Left ventricle myocardium inferior (tissue), 1 donor: ENCODE measurements at regions not wholly inside any gene's neighbourhood (a gene's known extent, or its start where the extent isn't known, plus 50 kb on each side); places are given as distances from the start of the nearest gene placed in this dataset.

Experiments used
- DNase-seq: peaks from one replicate; pipeline ENCODE4 v3.0.0-alpha.2; 2020
- H3K27ac ChIP-seq: fragments of 200-600 bp; replicated peaks from 2 replicates; pipeline ENCODE4 v1.8.0; 2021
- H3K27me3 ChIP-seq: fragments of 200-600 bp; 2 replicates; pipeline ENCODE4 v1.8.0; 2021; ENCODE audit warnings: low read depth
- H3K36me3 ChIP-seq: fragments of 200-600 bp; 2 replicates; pipeline ENCODE4 v1.8.0; 2021
- H3K4me1 ChIP-seq: fragments of 200-600 bp; 2 replicates; pipeline ENCODE4 v1.8.0; 2021
- H3K4me3 ChIP-seq: fragments of 200-600 bp; 2 replicates; pipeline ENCODE4 v1.8.0; 2021; ENCODE audit warnings: mild to moderate bottlenecking, moderate library complexity
- H3K9me3 ChIP-seq: fragments of 200-600 bp; replicated peaks from 2 replicates; pipeline ENCODE4 v1.8.0; 2021
- intact Hi-C: fragments of 100-400 bp; cut with micrococcal nuclease; formaldehyde crosslinking; loops from one replicate; pipeline ENCODE4 v1.11.0; 2022
- TF ChIP-seq, protein P1 (sequence below): fragments of 200-600 bp; IDR thresholded peaks from 2 replicates; pipeline ENCODE4 v1.8.0; 2021; ENCODE audit warnings: antibody characterized with exemption, mild to moderate bottlenecking, borderline replicate concordance
- donor health status: DM: no; HTN: yes; CAD: no; lungs with severe emphysema.

DNA sequence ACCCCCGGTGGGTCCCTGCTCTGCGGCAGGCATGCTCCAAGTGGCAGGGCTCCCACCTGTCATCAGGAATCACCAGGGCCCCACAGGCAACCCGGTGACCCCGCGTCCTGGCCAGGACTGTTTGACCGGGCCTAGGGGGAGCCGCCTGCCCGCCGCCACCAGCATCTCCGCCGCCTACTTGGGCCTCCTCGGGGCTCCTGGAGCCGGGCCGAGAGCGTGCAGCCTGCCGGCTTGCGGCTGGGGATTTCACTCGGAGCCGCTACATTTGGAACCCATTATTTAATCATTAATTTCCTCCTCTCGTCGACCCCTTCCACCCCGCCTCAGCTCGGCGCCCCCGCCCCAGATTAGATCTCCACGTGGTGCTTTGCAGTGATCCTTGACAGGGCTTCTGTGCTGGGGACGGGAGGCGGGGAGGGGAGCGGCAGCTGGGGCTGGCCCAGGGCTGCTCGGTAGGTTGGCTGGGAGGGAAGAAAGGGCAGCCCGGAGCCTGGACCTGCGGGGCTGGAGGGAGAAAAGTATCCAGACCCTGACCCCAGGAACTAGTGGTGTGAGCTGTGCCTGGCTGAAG, 295.4 kb downstream of the CYP26B1 start:
- TF ChIP-seq, protein P1, sequence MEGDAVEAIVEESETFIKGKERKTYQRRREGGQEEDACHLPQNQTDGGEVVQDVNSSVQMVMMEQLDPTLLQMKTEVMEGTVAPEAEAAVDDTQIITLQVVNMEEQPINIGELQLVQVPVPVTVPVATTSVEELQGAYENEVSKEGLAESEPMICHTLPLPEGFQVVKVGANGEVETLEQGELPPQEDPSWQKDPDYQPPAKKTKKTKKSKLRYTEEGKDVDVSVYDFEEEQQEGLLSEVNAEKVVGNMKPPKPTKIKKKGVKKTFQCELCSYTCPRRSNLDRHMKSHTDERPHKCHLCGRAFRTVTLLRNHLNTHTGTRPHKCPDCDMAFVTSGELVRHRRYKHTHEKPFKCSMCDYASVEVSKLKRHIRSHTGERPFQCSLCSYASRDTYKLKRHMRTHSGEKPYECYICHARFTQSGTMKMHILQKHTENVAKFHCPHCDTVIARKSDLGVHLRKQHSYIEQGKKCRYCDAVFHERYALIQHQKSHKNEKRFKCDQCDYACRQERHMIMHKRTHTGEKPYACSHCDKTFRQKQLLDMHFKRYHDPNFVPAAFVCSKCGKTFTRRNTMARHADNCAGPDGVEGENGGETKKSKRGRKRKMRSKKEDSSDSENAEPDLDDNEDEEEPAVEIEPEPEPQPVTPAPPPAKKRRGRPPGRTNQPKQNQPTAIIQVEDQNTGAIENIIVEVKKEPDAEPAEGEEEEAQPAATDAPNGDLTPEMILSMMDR = no peak
- Histone ChIP-seq H3K27me3 (peaks cover 31% of the 10 kb centered on the region), H3K27ac (peak overlapping the region; percentile 43), H3K36me3 (no peaks in the 10 kb centered on the region), H3K9me3 (peaks cover 10% of the 10 kb centered on the region), H3K4me1 (peaks cover 27% of the 10 kb centered on the region), H3K4me3 (no peak overlapping the region)
- DNase-seq = peak; percentile 34
- intact Hi-C loops = no loop called here

DNA sequence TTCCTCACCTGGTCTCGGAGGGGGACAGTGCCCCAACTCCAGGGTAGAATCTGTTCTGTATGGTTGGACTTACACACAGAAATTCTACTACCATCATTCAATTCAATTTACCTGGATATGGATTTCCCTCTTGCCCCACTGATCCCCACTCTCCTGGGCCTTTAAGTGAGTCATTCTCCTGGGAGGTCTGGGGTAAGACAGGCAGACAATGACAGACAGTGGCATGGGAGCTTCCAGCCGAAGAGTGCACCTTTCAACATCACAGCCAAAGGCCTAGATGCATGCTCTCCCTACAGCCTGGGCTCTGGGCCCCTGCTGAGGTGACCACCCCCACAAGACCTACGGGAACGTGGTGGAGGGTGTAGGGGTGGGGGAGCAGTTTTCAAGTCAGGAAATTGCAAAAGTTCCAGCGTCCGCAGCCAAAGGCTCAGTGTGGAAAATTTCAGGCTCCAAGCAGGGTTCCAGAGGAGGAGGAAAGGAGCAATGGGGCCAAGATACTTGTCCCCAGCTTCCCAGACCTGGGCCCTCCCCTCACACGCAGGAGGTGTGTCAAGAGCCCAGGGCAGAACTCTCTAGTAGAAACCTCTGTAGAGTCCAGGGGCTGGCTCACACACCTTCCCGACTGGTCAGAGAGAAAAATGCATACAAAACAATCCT, 296.4 kb downstream of the CYP26B1 start:
- peaks cover 10% of the 10 kb centered on the region for H3K9me3 ChIP-seq
- H3K4me3 ChIP-seq = no peak overlapping the region
- H3K27me3 ChIP-seq = peaks cover 30% of the 10 kb centered on the region
- H3K4me1 ChIP-seq = peaks cover 35% of the 10 kb centered on the region
- H3K27ac ChIP-seq = peak overlapping the region; percentile 60
- H3K36me3 ChIP-seq = no peaks in the 10 kb centered on the region
- peak; percentile 50 for DNase-seq
- intact Hi-C loops = no loop called here
- TF ChIP-seq, protein P1 = no peak

DNA sequence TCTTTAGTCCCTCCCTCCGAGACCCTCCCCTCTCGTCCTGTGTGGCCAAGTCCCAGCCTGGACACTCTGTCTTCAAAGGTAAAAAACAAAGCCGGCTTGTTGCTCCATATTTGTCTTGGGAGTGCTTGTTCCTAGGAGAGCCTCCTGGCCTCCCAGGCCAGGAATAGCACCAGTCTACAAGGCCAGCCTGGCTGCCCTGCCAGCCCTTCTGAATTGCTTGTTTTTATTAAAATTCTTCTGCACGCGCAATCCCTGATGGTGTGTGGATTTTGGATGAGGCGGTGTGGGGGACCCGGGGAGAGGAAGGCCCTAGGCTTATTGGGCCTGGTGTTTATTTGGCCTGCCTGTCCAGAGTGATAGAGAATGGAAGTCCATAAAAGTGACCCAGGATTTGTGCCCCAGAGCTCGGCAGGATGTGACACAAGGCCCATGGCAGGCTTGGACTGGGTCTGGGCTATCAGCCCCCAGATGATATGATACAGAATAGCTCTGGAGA, 297.3 kb downstream of the CYP26B1 start:
- TF ChIP-seq, protein P1 = no peak
- Histone ChIP-seq H3K4me3 (no peak overlapping the region), H3K9me3 (peaks cover 4% of the 10 kb centered on the region), H3K27ac (peak overlapping the region; percentile 60), H3K36me3 (no peaks in the 10 kb centered on the region), H3K27me3 (peaks cover 29% of the 10 kb centered on the region), H3K4me1 (peaks cover 35% of the 10 kb centered on the region)
- intact Hi-C loops = no loop called here
- peak; percentile 33 for DNase-seq

DNA sequence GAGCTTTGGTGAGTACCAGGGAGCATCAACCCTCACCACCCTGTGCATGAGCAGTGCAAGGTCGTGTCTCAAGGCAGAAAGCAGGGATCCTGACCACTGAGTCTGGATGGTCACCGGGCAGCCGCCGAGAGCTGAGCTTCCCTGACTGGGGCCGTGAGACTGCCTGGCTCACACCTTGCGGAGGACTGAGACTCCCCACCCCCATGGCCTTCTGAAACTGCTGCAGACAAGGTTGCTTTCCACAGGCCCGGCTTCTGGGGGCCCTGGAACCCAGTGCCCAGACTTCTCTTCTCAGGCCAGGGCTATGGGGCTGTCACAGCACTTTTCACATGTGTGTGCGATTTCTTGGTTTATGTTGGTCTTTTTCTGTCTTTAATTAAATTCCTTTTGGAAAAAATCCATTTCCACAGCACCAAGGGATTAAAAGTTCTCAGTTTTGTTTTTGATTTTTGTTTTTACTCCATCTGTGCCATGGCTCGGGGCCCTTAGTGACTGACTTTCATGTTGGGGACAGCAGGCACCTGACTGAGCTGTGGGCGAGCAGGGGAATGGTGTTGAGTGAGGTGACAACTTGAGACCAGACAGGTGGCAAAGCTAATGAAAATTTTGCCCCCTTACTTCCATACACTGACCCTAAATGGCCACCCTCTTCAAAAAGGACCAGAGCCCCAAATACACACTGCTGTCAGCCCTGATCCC, 297.9 kb downstream of the CYP26B1 start:
- peak overlapping the region; percentile 60 for H3K27ac ChIP-seq
- no peaks in the 10 kb centered on the region for H3K36me3 ChIP-seq
- peaks cover 23% of the 10 kb centered on the region for H3K27me3 ChIP-seq
- H3K9me3 ChIP-seq = no peaks in the 10 kb centered on the region
- intact Hi-C loops = no loop called here
- no peak for DNase-seq
- TF ChIP-seq, protein P1 = no peak
- no peak overlapping the region for H3K4me3 ChIP-seq
- H3K4me1 ChIP-seq = peaks cover 35% of the 10 kb centered on the region

DNA sequence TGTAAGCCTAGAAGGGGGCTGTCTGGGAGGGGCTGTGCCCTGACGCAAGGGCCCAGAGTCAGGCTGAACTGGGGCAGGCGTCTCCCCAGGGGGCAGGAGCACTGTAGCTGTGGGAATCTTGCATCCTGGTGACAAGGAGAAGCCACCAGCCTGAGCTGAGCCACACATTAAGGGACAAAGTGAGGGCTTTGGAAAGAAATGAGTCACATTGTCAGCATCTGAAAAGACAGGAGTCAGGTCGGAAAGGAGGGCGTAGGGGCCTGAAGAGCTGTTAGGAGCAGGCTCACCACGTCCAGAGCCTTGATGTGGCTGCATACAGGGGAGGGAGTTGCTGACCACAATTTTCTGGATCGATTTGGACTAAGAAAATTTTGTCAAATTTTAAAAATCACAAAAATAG, 298.6 kb downstream of the CYP26B1 start:
- intact Hi-C loops = no loop called here
- H3K4me3 ChIP-seq = no peak overlapping the region
- TF ChIP-seq, protein P1 = no peak
- H3K27me3 ChIP-seq = peaks cover 19% of the 10 kb centered on the region
- no peaks in the 10 kb centered on the region for H3K9me3 ChIP-seq
- peak overlapping the region; percentile 60 for H3K27ac ChIP-seq
- no peaks in the 10 kb centered on the region for H3K36me3 ChIP-seq
- H3K4me1 ChIP-seq = peaks cover 35% of the 10 kb centered on the region
- DNase-seq = no peak
